Left renal pelvis (tissue), 4 donors: ENCODE measurements at regions not wholly inside any gene's neighbourhood (a gene's known extent, or its start where the extent isn't known, plus 50 kb on each side); places are given as distances from the start of the nearest gene placed in this dataset.
"Not testable (repeated sequence)": the region's sequence is repeated elsewhere in the genome, so short reads cannot be mapped to it uniquely, and the experiment has no call there.

Experiments used
- DNase-seq, 4 donors: peaks; one replicate each; pipeline ENCODE4 v3.0.0-alpha.2; 2013; ENCODE audit warnings: low read depth in 4 of 4, low spot score in 3 of 4

GRCh38 chr14:27686137-27686536 lies 1080.5 kb upstream of the FOXG1 start:
- no peak for DNase-seq

- no peak for DNase-seq
These were observed 1077.6 kb upstream of the FOXG1 start for GRCh38 chr14:27688841-27689444.

- no peak for DNase-seq
These were observed 1054.2 kb upstream of the FOXG1 start for GRCh38 chr14:27712364-27712763.

GRCh38 chr14:27715561-27715960 lies 1051.0 kb upstream of the FOXG1 start:
- no peak for DNase-seq

GRCh38 chr14:27721760-27722159 lies 1044.8 kb upstream of the FOXG1 start:
- no peak for DNase-seq

GRCh38 chr14:27725482-27725881 lies 1041.1 kb upstream of the FOXG1 start:
- DNase-seq: no peak

GRCh38 chr14:27727251-27727770 lies 1039.3 kb upstream of the FOXG1 start:
- DNase-seq: peak in 3 of 4 donors; percentile 0 to 18 (median 11)

- DNase-seq: no peak
These were observed 1036.4 kb upstream of the FOXG1 start for GRCh38 chr14:27730204-27730603.

GRCh38 chr14:27739657-27740156 lies 1026.9 kb upstream of the FOXG1 start:
- DNase-seq: no peak

GRCh38 chr14:27750114-27750513 lies 1016.5 kb upstream of the FOXG1 start:
- no peak for DNase-seq

- DNase-seq: not testable (repeated sequence)
These were observed 1008.9 kb upstream of the FOXG1 start for GRCh38 chr14:27757642-27758041.

- DNase-seq: not testable (repeated sequence)
These were observed 1006.2 kb upstream of the FOXG1 start for GRCh38 chr14:27760367-27760766.

GRCh38 chr14:27799066-27800028 lies 967.2 kb upstream of the FOXG1 start:
- not testable (repeated sequence) for DNase-seq

GRCh38 chr14:27817746-27818430 lies 948.7 kb upstream of the FOXG1 start:
- DNase-seq: not testable (repeated sequence)

- not testable (repeated sequence) for DNase-seq
These were observed 940.4 kb upstream of the FOXG1 start for GRCh38 chr14:27826149-27826548.

GRCh38 chr14:27831978-27832377 lies 934.6 kb upstream of the FOXG1 start:
- not testable (repeated sequence) for DNase-seq

GRCh38 chr14:27833001-27833400 lies 933.6 kb upstream of the FOXG1 start:
- not testable (repeated sequence) for DNase-seq

- peak in 1 of 4 donors; percentile 11 for DNase-seq
These were observed 930.2 kb upstream of the FOXG1 start for GRCh38 chr14:27836386-27836785.

- no peak for DNase-seq
These were observed 921.2 kb upstream of the FOXG1 start for GRCh38 chr14:27845241-27845850.

- DNase-seq: no peak
These were observed 920.7 kb upstream of the FOXG1 start for GRCh38 chr14:27845902-27846301.
